Endothelial cell (in vitro differentiated cells): ENCODE measurements at regions not wholly inside any gene's neighbourhood (a gene's known extent, or its start where the extent isn't known, plus 50 kb on each side); places are given as distances from the start of the nearest gene placed in this dataset.
"Not testable (repeated sequence)": the region's sequence is repeated elsewhere in the genome, so short reads cannot be mapped to it uniquely, and the experiment has no call there.

Experiments used
- DNase-seq: peaks from one replicate; pipeline ENCODE4 v3.0.0; 2021; ENCODE audit warnings: low spot score
- H3K27ac Mint-ChIP-seq: one replicate; pipeline ENCODE4 v1.8.0; 2021; ENCODE audit warnings: mixed read lengths, inconsistent platforms; ENCODE audit not compliant: unreplicated experiment
- H3K27me3 Mint-ChIP-seq: one replicate; pipeline ENCODE4 v1.8.0; 2021; ENCODE audit warnings: mild to moderate bottlenecking, moderate library complexity, mixed read lengths, inconsistent platforms; ENCODE audit not compliant: unreplicated experiment
- H3K36me3 Mint-ChIP-seq: one replicate; pipeline ENCODE4 v1.8.0; 2021; ENCODE audit warnings: mild to moderate bottlenecking, low read depth, mixed read lengths, inconsistent platforms; ENCODE audit not compliant: unreplicated experiment
- H3K4me1 Mint-ChIP-seq: one replicate; pipeline ENCODE4 v1.8.0; 2021; ENCODE audit warnings: mild to moderate bottlenecking, mixed read lengths, inconsistent platforms; ENCODE audit not compliant: unreplicated experiment
- H3K4me3 Mint-ChIP-seq: one replicate; pipeline ENCODE4 v1.8.0; 2021; ENCODE audit warnings: mild to moderate bottlenecking, mixed read lengths, inconsistent platforms; ENCODE audit not compliant: unreplicated experiment
- H3K9me3 Mint-ChIP-seq: one replicate; pipeline ENCODE4 v1.8.0; 2021; ENCODE audit warnings: mixed read lengths, inconsistent platforms; ENCODE audit not compliant: unreplicated experiment
- TF ChIP-seq, protein P1 (sequence below): fragments of 200-600 bp; sonication (generic); IDR thresholded peaks from one replicate; pipeline ENCODE4 v1.5.0; 2021; ENCODE audit warnings: antibody characterized with exemption; ENCODE audit not compliant: unreplicated experiment

DNA sequence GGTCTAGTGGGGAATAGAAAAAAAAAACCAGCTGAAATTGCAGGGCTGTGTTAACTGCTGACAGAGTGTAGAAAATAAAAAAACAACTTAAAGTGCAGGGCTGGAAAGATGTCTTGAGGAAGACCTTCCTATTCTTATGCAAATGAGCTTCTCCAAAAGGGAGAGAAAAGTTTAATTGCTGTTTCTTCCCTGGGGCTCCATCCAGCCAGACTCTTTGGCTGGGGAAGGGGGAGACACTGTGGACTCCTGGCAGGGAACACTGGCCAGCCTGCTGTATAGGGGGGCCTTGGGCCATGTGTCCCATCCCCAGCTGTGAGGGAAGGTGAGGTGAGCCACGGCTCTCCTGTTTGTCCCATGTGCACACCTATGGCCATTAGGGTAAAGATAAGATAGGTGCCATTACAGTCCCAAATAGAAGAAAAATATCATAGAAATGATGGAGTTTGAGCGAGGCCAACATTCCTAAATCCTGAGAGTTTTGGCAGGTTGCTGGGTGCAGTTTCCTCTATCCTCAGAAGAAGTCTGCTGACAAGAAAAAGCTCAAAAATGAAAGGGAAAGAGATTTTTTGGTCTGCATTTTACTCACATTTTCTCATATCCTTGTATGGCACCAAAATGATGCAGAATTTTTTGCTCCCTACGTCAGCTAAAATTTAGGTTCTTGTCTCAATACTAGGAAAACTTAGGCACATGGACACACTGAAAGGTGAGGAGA is 901.7 kb downstream of the PLOD2 start:
- no peaks in the 10 kb centered on the region for H3K9me3 Mint-ChIP-seq
- H3K36me3 Mint-ChIP-seq, result no peaks in the 10 kb centered on the region
- H3K4me1 Mint-ChIP-seq, result no peaks in the 10 kb centered on the region
- TF ChIP-seq, protein P1, sequence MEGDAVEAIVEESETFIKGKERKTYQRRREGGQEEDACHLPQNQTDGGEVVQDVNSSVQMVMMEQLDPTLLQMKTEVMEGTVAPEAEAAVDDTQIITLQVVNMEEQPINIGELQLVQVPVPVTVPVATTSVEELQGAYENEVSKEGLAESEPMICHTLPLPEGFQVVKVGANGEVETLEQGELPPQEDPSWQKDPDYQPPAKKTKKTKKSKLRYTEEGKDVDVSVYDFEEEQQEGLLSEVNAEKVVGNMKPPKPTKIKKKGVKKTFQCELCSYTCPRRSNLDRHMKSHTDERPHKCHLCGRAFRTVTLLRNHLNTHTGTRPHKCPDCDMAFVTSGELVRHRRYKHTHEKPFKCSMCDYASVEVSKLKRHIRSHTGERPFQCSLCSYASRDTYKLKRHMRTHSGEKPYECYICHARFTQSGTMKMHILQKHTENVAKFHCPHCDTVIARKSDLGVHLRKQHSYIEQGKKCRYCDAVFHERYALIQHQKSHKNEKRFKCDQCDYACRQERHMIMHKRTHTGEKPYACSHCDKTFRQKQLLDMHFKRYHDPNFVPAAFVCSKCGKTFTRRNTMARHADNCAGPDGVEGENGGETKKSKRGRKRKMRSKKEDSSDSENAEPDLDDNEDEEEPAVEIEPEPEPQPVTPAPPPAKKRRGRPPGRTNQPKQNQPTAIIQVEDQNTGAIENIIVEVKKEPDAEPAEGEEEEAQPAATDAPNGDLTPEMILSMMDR, result no peak
- H3K27ac Mint-ChIP-seq, result no peak overlapping the region
- no peak for DNase-seq
- H3K4me3 Mint-ChIP-seq, result no peak overlapping the region
- H3K27me3 Mint-ChIP-seq, result no peaks in the 10 kb centered on the region

DNA sequence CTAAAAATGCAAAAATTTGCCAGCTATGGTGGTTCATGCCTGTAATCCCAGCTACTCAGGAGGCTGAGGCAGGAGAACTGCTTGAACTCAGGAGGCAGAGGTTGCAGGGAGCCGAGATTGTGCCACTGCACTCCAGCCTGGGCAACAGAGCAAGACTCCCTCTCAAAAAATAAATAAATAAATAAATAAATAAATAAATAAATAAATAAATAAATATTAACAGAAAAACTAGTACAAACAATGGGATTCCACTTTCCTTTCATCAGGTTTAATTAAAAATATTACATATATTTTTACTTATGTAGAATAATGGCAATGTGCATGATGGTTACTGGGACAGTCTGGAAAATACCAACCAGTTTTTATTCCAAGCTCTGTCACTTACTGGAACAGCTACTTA is 897.5 kb downstream of the PLOD2 start:
- not testable (repeated sequence) for H3K4me3 Mint-ChIP-seq, H3K36me3 Mint-ChIP-seq, H3K4me1 Mint-ChIP-seq, H3K9me3 Mint-ChIP-seq, DNase-seq, H3K27ac Mint-ChIP-seq, H3K27me3 Mint-ChIP-seq

DNA sequence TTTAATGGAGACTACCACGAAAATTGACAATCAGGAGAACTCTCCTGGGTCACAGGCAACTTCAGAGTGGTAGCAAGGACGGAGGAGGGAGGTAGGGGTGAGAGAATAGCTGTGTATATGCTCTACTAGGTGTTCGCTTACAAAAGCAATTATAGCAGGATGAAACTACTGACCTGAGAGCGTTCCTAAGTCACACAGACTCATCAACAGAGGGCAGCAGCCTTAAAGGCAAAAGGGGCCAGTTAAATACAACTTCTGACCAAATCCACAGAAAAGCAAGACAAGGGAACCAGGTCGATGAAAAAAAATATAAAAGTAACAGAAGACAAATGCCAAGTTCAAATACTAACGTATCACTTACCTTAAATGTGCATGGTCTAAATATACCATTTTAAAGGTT is 894.6 kb downstream of the PLOD2 start:
- Mint-ChIP-seq H3K27ac (no peak overlapping the region), H3K27me3 (no peaks in the 10 kb centered on the region), H3K36me3 (no peaks in the 10 kb centered on the region), H3K4me3 (no peak overlapping the region), H3K4me1 (no peaks in the 10 kb centered on the region), H3K9me3 (no peaks in the 10 kb centered on the region)
- no peak for DNase-seq
- TF ChIP-seq, protein P1, result no peak

DNA sequence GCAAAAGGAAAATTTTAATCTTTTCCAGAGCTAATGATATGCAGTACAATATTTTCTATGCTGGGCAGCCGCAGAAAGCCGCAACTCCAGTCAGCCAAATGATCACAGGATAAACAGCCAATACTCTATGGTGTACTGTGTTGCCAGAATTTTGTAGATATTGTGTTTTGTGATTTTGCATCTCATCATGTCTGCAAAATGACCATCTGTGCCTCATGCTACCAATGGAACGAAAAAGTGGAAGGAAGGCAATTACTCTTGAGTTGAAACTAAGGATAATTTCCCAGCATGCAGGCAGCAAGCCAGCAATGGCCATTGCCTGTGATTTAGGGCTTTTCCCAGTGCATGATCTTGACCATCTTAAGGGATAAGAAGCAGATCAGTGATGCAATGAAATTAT is 891.9 kb downstream of the PLOD2 start:
- Mint-ChIP-seq H3K27me3 (no peaks in the 10 kb centered on the region), H3K4me3 (no peak overlapping the region), H3K27ac (no peak overlapping the region), H3K36me3 (no peaks in the 10 kb centered on the region), H3K4me1 (no peaks in the 10 kb centered on the region), H3K9me3 (no peaks in the 10 kb centered on the region)
- DNase-seq, result no peak
- TF ChIP-seq, protein P1, result no peak

DNA sequence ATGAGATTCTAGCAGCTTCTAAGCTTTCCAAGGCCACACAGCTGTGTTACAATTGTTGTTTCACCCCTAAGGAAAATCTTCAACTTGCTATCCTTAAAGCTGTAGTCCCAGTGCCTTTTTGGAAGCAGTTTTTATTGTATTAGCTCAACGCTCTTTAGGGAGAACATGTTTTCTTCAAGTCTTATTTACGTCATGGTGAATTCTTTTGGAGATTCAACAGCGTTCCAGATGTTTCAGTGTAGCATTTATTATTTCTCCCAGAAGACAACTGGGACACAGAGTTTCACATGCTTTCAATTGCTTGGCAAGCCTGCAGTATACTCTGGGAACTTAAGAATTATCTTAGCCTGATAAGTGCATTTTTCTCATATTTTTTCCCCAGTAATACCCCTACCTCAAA is 888.3 kb downstream of the PLOD2 start:
- no peaks in the 10 kb centered on the region for H3K4me1 Mint-ChIP-seq
- H3K27me3 Mint-ChIP-seq, result no peaks in the 10 kb centered on the region
- no peaks in the 10 kb centered on the region for H3K9me3 Mint-ChIP-seq
- no peak for DNase-seq
- TF ChIP-seq, protein P1, result no peak
- no peak overlapping the region for H3K4me3 Mint-ChIP-seq
- no peak overlapping the region for H3K27ac Mint-ChIP-seq
- no peaks in the 10 kb centered on the region for H3K36me3 Mint-ChIP-seq
